Heart left ventricle (tissue), 16 donors: ENCODE measurements at regions not wholly inside any gene's neighbourhood (a gene's known extent, or its start where the extent isn't known, plus 50 kb on each side); places are given as distances from the start of the nearest gene placed in this dataset.
"Not testable (repeated sequence)": the region's sequence is repeated elsewhere in the genome, so short reads cannot be mapped to it uniquely, and the experiment has no call there.

Experiments
- ATAC-seq, 4 donors: fragments of 200-7000 bp; cut with Tn5 transposase; one replicate each; pipeline ENCODE4 v1.9.1; 2020 to 2022; ENCODE audit warnings: moderate library complexity in 4 of 4, mild to moderate bottlenecking in 3 of 4, moderate number of reproducible peaks in 1 of 4
- DNase-seq, 5 donors: peaks; one replicate each; pipeline ENCODE4 v3.0.0-alpha.2; 2020
- H3K27ac ChIP-seq, 12 donors: fragments of 200-600 bp; sonication (generic) in 4 of 12; one replicate each; pipeline versions ENCODE4 v1.5.0 to v1.8.0; 2016 to 2022; ENCODE audit warnings: mild to moderate bottlenecking in 2 of 12
- H3K27me3 ChIP-seq, 9 donors: fragments of 200-600 bp; sonication (generic) in 2 of 9; one replicate each; pipeline versions ENCODE4 v1.5.1 to v1.8.0; 2016 to 2022; ENCODE audit warnings: mild to moderate bottlenecking in 3 of 9
- H3K36me3 ChIP-seq, 9 donors: fragments of 200-600 bp; sonication (generic) in 2 of 9; one replicate each; pipeline versions ENCODE4 v1.5.0 to v1.8.0; 2018 to 2022; ENCODE audit warnings: mild to moderate bottlenecking in 2 of 9
- H3K4me1 ChIP-seq, 12 donors: fragments of 200-600 bp; sonication (generic) in 4 of 12; one replicate each; pipeline versions ENCODE4 v1.5.0 to v1.8.0; 2016 to 2022; ENCODE audit warnings: mild to moderate bottlenecking in 3 of 12
- H3K4me3 ChIP-seq, 12 donors: fragments of 200-600 bp; sonication (generic) in 4 of 12; one replicate each; pipeline versions ENCODE4 v1.5.0 to v1.8.0; 2017 to 2022; ENCODE audit warnings: mild to moderate bottlenecking in 9 of 12, moderate library complexity in 4 of 12
- H3K9me3 ChIP-seq, 12 donors: fragments of 200-600 bp; sonication (generic) in 4 of 12; one replicate each; pipeline versions ENCODE4 v1.5.0 to v1.8.0; 2016 to 2022; ENCODE audit warnings: mild to moderate bottlenecking in 1 of 12
- CTCF ChIP-seq, 12 donors: fragments of 200-600 bp; sonication (generic) in 4 of 12; IDR thresholded peaks; one replicate each; pipeline versions ENCODE4 v1.5.0 to v1.8.0; 2018 to 2022; ENCODE audit warnings: antibody characterized with exemption in 12 of 12, mild to moderate bottlenecking in 5 of 12
- POLR2A ChIP-seq, 2 donors: fragments of 450-650 bp; IDR thresholded peaks; one replicate each; pipeline ENCODE4 v1.6.1; 2017; ENCODE audit warnings: antibody characterized with exemption in 2 of 2, mild to moderate bottlenecking in 2 of 2, moderate library complexity in 2 of 2
- WGBS, 4 donors: extraction: QIAGEN DNeasy Blood & Tissue Kit in 2 of 4; methylation state at CpG; one replicate each; pipeline versions ENCODE4 v1.1.5 to v1.1.7; 2013 to 2018; 5-methylcytosine and 5-hydroxymethylcytosine counted together
- intact Hi-C, 10 donors: fragments of 100-400 bp; cut with DNase I; formaldehyde crosslinking; loops; one replicate each; pipeline versions ENCODE4 v1.11.1 to v1.14.2; 2022
- donor health status: ischemic (EF 13 %, LVEDD 7.1; RV severe dilation, severe dysfunction).
- donor health status: healthy with polysubstance abuse.
- donor health status: DM: no; HTN: yes; CAD: no.
- donor health status: DM: no; HTN: no; CAD: no.
- donor health status: ischemic (EF 25% LVEDD 6.9; RV normal size, moderate dysfunction).
- donor health status: ischemic (EF 25% LVEDD 5.7; RV mildly dilated, moderate dysfunction).
- donor health status: healthy.
- donor health status: DM: yes; HTN: yes; CAD: no.
- donor health status: ischemic (EF 35%, LVEDD 5.7; RV mildly dilated, moderate dysfunction).
- donor health status: nonischemic (EF 11% LVEDD 7.7; RV severe dilation, severe dysfunction).
- donor health status: DM: yes; HTN: yes; CAD: no.
- donor health status: PGD.
- donor health status: ischemic (EF 29% LVEDD 5.4; RV normal size, mild dysfunction).
- donor health status: nonischemic (EF 23%, LVEDD 6.1; RV moderate dilation, normal function).

GRCh38 chr4:23952258-23952657 is 62.4 kb upstream of the PPARGC1A start:
- Histone ChIP-seq H3K4me3 (no peak overlapping the region), H3K27ac (no peak overlapping the region), H3K36me3 (no peaks in the 10 kb centered on the region), H3K4me1 (peaks cover 0 to 4% (median 0%) of the 10 kb centered on the region in 12 donors), H3K9me3 (no peaks in the 10 kb centered on the region), H3K27me3 (no peaks in the 10 kb centered on the region)
- DNase-seq = no peak
- intact Hi-C loops = no loop called here
- 76 to 80% (median 78%) methylated on average over 2 of the region's 2 CpGs for WGBS, 4 donors
- TF ChIP-seq POLR2A (IDR thresholded peaks at IDR 0.05) (no peak), CTCF (IDR thresholded peaks at IDR 0.05) (no peak)
- no peak for ATAC-seq

- no peak for DNase-seq
- peaks cover 0 to 9% (median 2%) of the 10 kb centered on the region in 12 donors for H3K4me1 ChIP-seq
- intact Hi-C loops = no loop called here
- no peak overlapping the region for H3K4me3 ChIP-seq
- H3K9me3 ChIP-seq = no peaks in the 10 kb centered on the region
- H3K27ac ChIP-seq = no peak overlapping the region
- H3K27me3 ChIP-seq = no peaks in the 10 kb centered on the region
- no peaks in the 10 kb centered on the region for H3K36me3 ChIP-seq
- no peak for ATAC-seq
- TF ChIP-seq POLR2A (IDR thresholded peaks at IDR 0.05) (no peak), CTCF (IDR thresholded peaks at IDR 0.05) (no peak)
- WGBS, 4 donors = 44 to 48% (median 46%) methylated on average over 4 of the region's 4 CpGs
Observed at GRCh38 chr4:23947826-23948225, 58.0 kb upstream of the PPARGC1A start.

GRCh38 chr4:23946299-23946698 is 56.5 kb upstream of the PPARGC1A start:
- H3K27me3 ChIP-seq = no peaks in the 10 kb centered on the region
- TF ChIP-seq POLR2A (IDR thresholded peaks at IDR 0.05) (no peak), CTCF (IDR thresholded peaks at IDR 0.05) (no peak)
- no peak overlapping the region for H3K4me3 ChIP-seq
- no peaks in the 10 kb centered on the region for H3K36me3 ChIP-seq
- WGBS, 4 donors = 55 to 59% (median 58%) methylated on average over 6 of the region's 6 CpGs
- peaks cover 0 to 9% (median 2%) of the 10 kb centered on the region in 12 donors for H3K4me1 ChIP-seq
- intact Hi-C loops = no loop called here
- DNase-seq = peak in 1 of 5 donors; percentile 31
- ATAC-seq = peak; percentile 27 to 63 (median 44)
- H3K9me3 ChIP-seq = no peaks in the 10 kb centered on the region
- peak overlapping the region in 7 of 12 donors; percentile 20 to 66 (median 55) for H3K27ac ChIP-seq

GRCh38 chr4:23945451-23946017 is 55.7 kb upstream of the PPARGC1A start:
- no peaks in the 10 kb centered on the region for H3K9me3 ChIP-seq
- WGBS, 4 donors = 65 to 71% (median 69%) methylated on average over 6 of the region's 6 CpGs
- TF ChIP-seq CTCF (IDR thresholded peaks at IDR 0.05) = no peak
- H3K27me3 ChIP-seq = no peaks in the 10 kb centered on the region
- H3K27ac ChIP-seq = peak overlapping the region in 6 of 12 donors; percentile 44 to 66 (median 58)
- H3K36me3 ChIP-seq = no peaks in the 10 kb centered on the region
- ATAC-seq (peak in 3 of 4 donors; percentile 53 to 78 (median 66)), DNase-seq (peak in 2 of 5 donors; percentile 42 to 44)
- intact Hi-C loops = no loop called here
- peaks cover 0 to 9% (median 2%) of the 10 kb centered on the region in 12 donors for H3K4me1 ChIP-seq
- H3K4me3 ChIP-seq = no peak overlapping the region

GRCh38 chr4:23944556-23944955 is 54.7 kb upstream of the PPARGC1A start:
- WGBS, 4 donors = 81 to 89% (median 86%) methylated on average over 3 of the region's 3 CpGs
- ATAC-seq, H3K4me3 ChIP-seq, H3K36me3 ChIP-seq, intact Hi-C loops, H3K27me3 ChIP-seq, H3K9me3 ChIP-seq, H3K27ac ChIP-seq, DNase-seq, H3K4me1 ChIP-seq: not testable (repeated sequence)
